GM23338 (cell line): ENCODE measurements at regions not wholly inside any gene's neighbourhood (a gene's known extent, or its start where the extent isn't known, plus 50 kb on each side); places are given as distances from the start of the nearest gene placed in this dataset.

ENCODE experiments used
- ATAC-seq: fragments of 200-7000 bp; cut with Tn5 transposase; 3 replicates; pipeline ENCODE4 v1.9.1; 2020
- DNase-seq: peaks from one replicate; pipeline ENCODE4 v3.0.0-alpha.2; 2015; ENCODE audit warnings: low spot score
- H2AFZ ChIP-seq: fragments of 200-600 bp; sonication (generic); 2 replicates; pipeline ENCODE4 v1.8.0; 2016; ENCODE audit warnings: antibody characterized with exemption, mild to moderate bottlenecking, moderate library complexity
- H3F3A ChIP-seq: fragments of 200-600 bp; sonication (generic); replicated peaks from 2 replicates; pipeline ENCODE4 v1.8.0; 2017; ENCODE audit warnings: antibody characterized with exemption, mixed run types, low read depth
- H3K27ac ChIP-seq: fragments of 200-600 bp; sonication (generic); 2 replicates; pipeline ENCODE4 v1.6.1; 2016; ENCODE audit warnings: low read depth
- H3K27me3 ChIP-seq: fragments of 200-600 bp; sonication (generic); 2 replicates; pipeline ENCODE4 v1.8.0; 2016; ENCODE audit warnings: mild to moderate bottlenecking, mixed run types, moderate library complexity; ENCODE audit not compliant: insufficient read depth
- H3K36me3 ChIP-seq: fragments of 200-600 bp; sonication (generic); 2 replicates; pipeline ENCODE4 v1.8.0; 2016; ENCODE audit warnings: mild to moderate bottlenecking; ENCODE audit not compliant: insufficient read depth
- H3K4me1 ChIP-seq: fragments of 200-600 bp; sonication (generic); 2 replicates; pipeline ENCODE4 v1.8.0; 2016; ENCODE audit warnings: mild to moderate bottlenecking, moderate library complexity; ENCODE audit not compliant: insufficient read depth
- H3K4me2 ChIP-seq: fragments of 200-600 bp; sonication (generic); 2 replicates; pipeline ENCODE4 v1.7.1; 2017; ENCODE audit warnings: mixed run types
- H3K4me3 ChIP-seq: fragments of 200-600 bp; sonication (generic); 2 replicates; pipeline ENCODE4 v1.6.1; 2016; ENCODE audit warnings: mixed run types
- H3K79me2 ChIP-seq: fragments of 200-600 bp; sonication (generic); replicated peaks from 2 replicates; pipeline ENCODE4 v1.8.0; 2017; ENCODE audit warnings: mild to moderate bottlenecking; ENCODE audit not compliant: insufficient read depth
- H3K9me2 ChIP-seq: fragments of 200-600 bp; sonication (generic); 2 replicates; pipeline ENCODE4 v1.8.0; 2017; ENCODE audit not compliant: insufficient read depth
- H4K20me1 ChIP-seq: fragments of 200-600 bp; sonication (generic); replicated peaks from 2 replicates; pipeline ENCODE4 v1.8.0; 2017; ENCODE audit warnings: mild to moderate bottlenecking; ENCODE audit not compliant: insufficient read depth
- H3K27ac Mint-ChIP-seq: 2 replicates; pipeline ENCODE4 v1.8.0; 2020; ENCODE audit warnings: inconsistent platforms, mild to moderate bottlenecking, moderate library complexity, mixed read lengths
- H3K27me3 Mint-ChIP-seq: 3 replicates; pipeline ENCODE4 v1.8.0; 2022; ENCODE audit warnings: low read depth, mild to moderate bottlenecking, moderate library complexity, mixed read lengths, inconsistent platforms; ENCODE audit not compliant: insufficient read depth, poor library complexity
- H3K36me3 Mint-ChIP-seq: 3 replicates; pipeline ENCODE4 v1.8.0; 2021; ENCODE audit warnings: low read depth, mild to moderate bottlenecking, inconsistent platforms, moderate library complexity, mixed read lengths
- H3K4me1 Mint-ChIP-seq: 3 replicates; pipeline ENCODE4 v1.8.0; 2020; ENCODE audit warnings: mild to moderate bottlenecking, inconsistent platforms, mixed read lengths
- H3K4me3 Mint-ChIP-seq: 3 replicates; pipeline ENCODE4 v1.8.0; 2021; ENCODE audit warnings: moderate library complexity, mild to moderate bottlenecking, inconsistent platforms, mixed read lengths
- H3K9me3 Mint-ChIP-seq: 3 replicates; pipeline ENCODE4 v1.8.0; 2020; ENCODE audit warnings: moderate library complexity, mild to moderate bottlenecking, inconsistent platforms, mixed read lengths
- CREB1 ChIP-seq: fragments of 250-450 bp; sonication (Bioruptor Pico); IDR thresholded peaks from 2 replicates; pipeline ENCODE4 v1.5.0; 2020; ENCODE audit warnings: low read depth, mild to moderate bottlenecking, moderate library complexity
- ETS1 ChIP-seq: IDR thresholded peaks from 2 replicates; pipeline ENCODE4 v1.6.1; 2016; ENCODE audit warnings: antibody characterized with exemption
- EZH2 ChIP-seq: fragments of 200-600 bp; sonication (generic); IDR thresholded peaks from one replicate; pipeline ENCODE4 v1.8.0; 2017; ENCODE audit warnings: antibody characterized with exemption, mild to moderate bottlenecking, low read depth; ENCODE audit not compliant: unreplicated experiment
- EZH2phosphoT487 ChIP-seq: fragments of 200-600 bp; sonication (generic); IDR thresholded peaks from one replicate; pipeline ENCODE4 v1.8.1; 2018; ENCODE audit warnings: antibody characterized with exemption; ENCODE audit not compliant: unreplicated experiment
- JUNB ChIP-seq: IDR thresholded peaks from one replicate; pipeline ENCODE4 v1.6.1; 2016; ENCODE audit warnings: antibody characterized with exemption; ENCODE audit not compliant: unreplicated experiment
- NANOG ChIP-seq: IDR thresholded peaks from 2 replicates; pipeline ENCODE4 v1.6.1; 2016; ENCODE audit warnings: antibody characterized with exemption, borderline replicate concordance
- POLR2AphosphoS5 ChIP-seq: IDR thresholded peaks from 2 replicates; pipeline ENCODE4 v1.6.1; 2016; ENCODE audit warnings: antibody characterized with exemption, low read depth
- STAT1 ChIP-seq: IDR thresholded peaks from one replicate; pipeline ENCODE4 v1.6.1; 2016; ENCODE audit warnings: antibody characterized with exemption; ENCODE audit not compliant: unreplicated experiment
- ZNF114 ChIP-seq: fragments of 250-450 bp; sonication (Bioruptor Pico); IDR thresholded peaks from 2 replicates; pipeline ENCODE4 v1.5.0; 2020; ENCODE audit warnings: mild to moderate bottlenecking, moderate library complexity
- ZNF331 ChIP-seq: fragments of 250-450 bp; sonication (Bioruptor Pico); IDR thresholded peaks from 2 replicates; pipeline ENCODE4 v1.5.0; 2020; ENCODE audit warnings: low read depth, mild to moderate bottlenecking, moderate library complexity
- ZNF462 ChIP-seq: fragments of 250-450 bp; sonication (Bioruptor Pico); IDR thresholded peaks from 2 replicates; pipeline ENCODE4 v1.5.0; 2020; ENCODE audit warnings: mild to moderate bottlenecking, moderate library complexity
- TF ChIP-seq, protein P1 (sequence below), 2 experiments: fragments of 200-600 bp in 1 of 2; sonication (generic) in 1 of 2; conservative IDR thresholded peaks; 2 replicates each; pipeline versions ENCODE4 v1.5.1 to v1.6.1; 2016 to 2017; ENCODE audit warnings: antibody characterized with exemption in 2 of 2, low read depth in 2 of 2, mild to moderate bottlenecking in 2 of 2, moderate library complexity in 1 of 2
- TF ChIP-seq, protein P2 (sequence below): IDR thresholded peaks from one replicate; pipeline ENCODE4 v1.6.1; 2018; ENCODE audit warnings: antibody characterized with exemption; ENCODE audit not compliant: unreplicated experiment

DNA sequence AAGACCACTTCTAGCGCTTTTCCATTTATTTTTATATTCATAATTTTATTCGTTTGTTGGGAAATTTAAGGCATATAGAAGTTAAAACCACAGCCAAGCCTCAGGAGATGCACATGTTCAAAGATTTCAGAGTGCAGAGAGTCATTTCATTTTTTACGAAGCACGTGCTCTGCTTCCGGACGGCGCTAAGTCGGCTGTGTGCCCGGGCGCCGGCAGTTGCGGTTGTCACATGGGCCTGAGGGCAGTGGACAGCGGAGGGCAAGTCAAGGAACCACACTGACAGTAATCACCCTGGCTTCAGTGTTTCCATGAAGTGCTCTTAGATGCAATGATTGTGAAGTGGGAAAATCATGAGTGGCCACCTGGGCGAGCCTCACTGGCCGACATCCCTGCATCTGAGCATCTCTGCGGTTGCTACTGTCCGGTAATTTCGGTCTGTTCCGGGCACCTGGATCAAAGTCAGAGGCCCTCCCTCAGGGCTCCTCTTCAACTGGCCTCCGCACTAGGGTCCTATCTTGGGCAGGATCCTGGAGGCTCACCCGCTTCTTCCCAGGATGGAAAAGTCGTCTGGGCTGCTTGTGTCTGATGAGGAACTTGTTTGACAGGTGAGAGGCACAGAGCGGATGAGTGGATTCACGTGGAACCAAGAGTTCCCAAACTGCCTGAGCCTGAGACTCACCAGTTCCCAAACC, 90.8 kb downstream of the DACT2 start:
- Mint-ChIP-seq H3K27me3 (peaks cover 3% of the 10 kb centered on the region), H3K27ac (no peak overlapping the region), H3K36me3 (no peaks in the 10 kb centered on the region), H3K9me3 (no peaks in the 10 kb centered on the region), H3K4me3 (no peak overlapping the region), H3K4me1 (peaks cover 43% of the 10 kb centered on the region)
- Histone ChIP-seq H3K36me3 (no peaks in the 10 kb centered on the region), H3K27ac (no peak overlapping the region), H3K4me2 (no peak overlapping the region), H3K4me3 (no peak overlapping the region), H3K79me2 (no peaks in the 10 kb centered on the region), H3F3A (no peaks in the 10 kb centered on the region), H4K20me1 (no peaks in the 10 kb centered on the region), H3K27me3 (no peaks in the 10 kb centered on the region), H3K4me1 (peaks cover 5% of the 10 kb centered on the region; the same call in 1 of the 2 replicates), H3K9me2 (no peaks in the 10 kb centered on the region), H2AFZ (no peak overlapping the region)
- DNase-seq (no peak), ATAC-seq (no peak)
- TF ChIP-seq EZH2phosphoT487, result no peak
- no peak for TF ChIP-seq ZNF462 (CRISPR knock-in tag)
- TF ChIP-seq POLR2AphosphoS5, result no peak
- TF ChIP-seq NANOG, result no peak
- TF ChIP-seq, protein P1, sequence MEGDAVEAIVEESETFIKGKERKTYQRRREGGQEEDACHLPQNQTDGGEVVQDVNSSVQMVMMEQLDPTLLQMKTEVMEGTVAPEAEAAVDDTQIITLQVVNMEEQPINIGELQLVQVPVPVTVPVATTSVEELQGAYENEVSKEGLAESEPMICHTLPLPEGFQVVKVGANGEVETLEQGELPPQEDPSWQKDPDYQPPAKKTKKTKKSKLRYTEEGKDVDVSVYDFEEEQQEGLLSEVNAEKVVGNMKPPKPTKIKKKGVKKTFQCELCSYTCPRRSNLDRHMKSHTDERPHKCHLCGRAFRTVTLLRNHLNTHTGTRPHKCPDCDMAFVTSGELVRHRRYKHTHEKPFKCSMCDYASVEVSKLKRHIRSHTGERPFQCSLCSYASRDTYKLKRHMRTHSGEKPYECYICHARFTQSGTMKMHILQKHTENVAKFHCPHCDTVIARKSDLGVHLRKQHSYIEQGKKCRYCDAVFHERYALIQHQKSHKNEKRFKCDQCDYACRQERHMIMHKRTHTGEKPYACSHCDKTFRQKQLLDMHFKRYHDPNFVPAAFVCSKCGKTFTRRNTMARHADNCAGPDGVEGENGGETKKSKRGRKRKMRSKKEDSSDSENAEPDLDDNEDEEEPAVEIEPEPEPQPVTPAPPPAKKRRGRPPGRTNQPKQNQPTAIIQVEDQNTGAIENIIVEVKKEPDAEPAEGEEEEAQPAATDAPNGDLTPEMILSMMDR (conservative IDR thresholded peaks at IDR 0.05; ENCODE audit: low read depth in 2 of 2), result no peak
- no peak for TF ChIP-seq ETS1
- no peak for TF ChIP-seq STAT1
- no peak for TF ChIP-seq ZNF331 (CRISPR knock-in tag)
- TF ChIP-seq, protein P2, sequence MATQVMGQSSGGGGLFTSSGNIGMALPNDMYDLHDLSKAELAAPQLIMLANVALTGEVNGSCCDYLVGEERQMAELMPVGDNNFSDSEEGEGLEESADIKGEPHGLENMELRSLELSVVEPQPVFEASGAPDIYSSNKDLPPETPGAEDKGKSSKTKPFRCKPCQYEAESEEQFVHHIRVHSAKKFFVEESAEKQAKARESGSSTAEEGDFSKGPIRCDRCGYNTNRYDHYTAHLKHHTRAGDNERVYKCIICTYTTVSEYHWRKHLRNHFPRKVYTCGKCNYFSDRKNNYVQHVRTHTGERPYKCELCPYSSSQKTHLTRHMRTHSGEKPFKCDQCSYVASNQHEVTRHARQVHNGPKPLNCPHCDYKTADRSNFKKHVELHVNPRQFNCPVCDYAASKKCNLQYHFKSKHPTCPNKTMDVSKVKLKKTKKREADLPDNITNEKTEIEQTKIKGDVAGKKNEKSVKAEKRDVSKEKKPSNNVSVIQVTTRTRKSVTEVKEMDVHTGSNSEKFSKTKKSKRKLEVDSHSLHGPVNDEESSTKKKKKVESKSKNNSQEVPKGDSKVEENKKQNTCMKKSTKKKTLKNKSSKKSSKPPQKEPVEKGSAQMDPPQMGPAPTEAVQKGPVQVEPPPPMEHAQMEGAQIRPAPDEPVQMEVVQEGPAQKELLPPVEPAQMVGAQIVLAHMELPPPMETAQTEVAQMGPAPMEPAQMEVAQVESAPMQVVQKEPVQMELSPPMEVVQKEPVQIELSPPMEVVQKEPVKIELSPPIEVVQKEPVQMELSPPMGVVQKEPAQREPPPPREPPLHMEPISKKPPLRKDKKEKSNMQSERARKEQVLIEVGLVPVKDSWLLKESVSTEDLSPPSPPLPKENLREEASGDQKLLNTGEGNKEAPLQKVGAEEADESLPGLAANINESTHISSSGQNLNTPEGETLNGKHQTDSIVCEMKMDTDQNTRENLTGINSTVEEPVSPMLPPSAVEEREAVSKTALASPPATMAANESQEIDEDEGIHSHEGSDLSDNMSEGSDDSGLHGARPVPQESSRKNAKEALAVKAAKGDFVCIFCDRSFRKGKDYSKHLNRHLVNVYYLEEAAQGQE, result no peak
- TF ChIP-seq EZH2, result no peak
- no peak for TF ChIP-seq JUNB
- no peak for TF ChIP-seq CREB1 (CRISPR knock-in tag)
- no peak for TF ChIP-seq ZNF114 (CRISPR knock-in tag)
